ENCODE measurements at regions not wholly inside any gene's neighbourhood (a gene's known extent, or its start where the extent isn't known, plus 50 kb on each side); places are given as distances from the start of the nearest gene placed in this dataset.

DNA sequence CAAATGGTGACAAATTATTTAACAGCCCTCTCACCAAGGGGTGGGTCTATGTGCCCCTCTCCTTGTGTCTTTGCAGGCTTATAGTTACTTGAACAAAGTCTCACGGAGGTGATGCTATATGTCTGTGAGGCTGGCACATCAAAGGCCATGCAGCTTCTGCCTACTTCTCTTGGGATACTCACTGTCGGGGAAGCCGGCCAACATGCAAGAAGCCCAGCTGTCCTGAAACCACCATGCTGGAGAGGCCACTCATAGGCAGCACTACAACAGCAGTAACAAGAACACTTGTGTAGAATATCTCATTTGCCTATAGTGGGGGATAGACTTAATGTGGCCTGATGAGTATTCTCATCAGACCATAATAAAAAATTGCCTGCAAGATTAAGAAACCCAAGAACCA lies 233.7 kb upstream of the NCKAP5 start:
- TF ChIP-seq CREB5 (CRISPR knock-in tag; IDR thresholded peaks at IDR 0.05; ENCODE audit: low read depth) = no peak
- TF ChIP-seq, protein P1, sequence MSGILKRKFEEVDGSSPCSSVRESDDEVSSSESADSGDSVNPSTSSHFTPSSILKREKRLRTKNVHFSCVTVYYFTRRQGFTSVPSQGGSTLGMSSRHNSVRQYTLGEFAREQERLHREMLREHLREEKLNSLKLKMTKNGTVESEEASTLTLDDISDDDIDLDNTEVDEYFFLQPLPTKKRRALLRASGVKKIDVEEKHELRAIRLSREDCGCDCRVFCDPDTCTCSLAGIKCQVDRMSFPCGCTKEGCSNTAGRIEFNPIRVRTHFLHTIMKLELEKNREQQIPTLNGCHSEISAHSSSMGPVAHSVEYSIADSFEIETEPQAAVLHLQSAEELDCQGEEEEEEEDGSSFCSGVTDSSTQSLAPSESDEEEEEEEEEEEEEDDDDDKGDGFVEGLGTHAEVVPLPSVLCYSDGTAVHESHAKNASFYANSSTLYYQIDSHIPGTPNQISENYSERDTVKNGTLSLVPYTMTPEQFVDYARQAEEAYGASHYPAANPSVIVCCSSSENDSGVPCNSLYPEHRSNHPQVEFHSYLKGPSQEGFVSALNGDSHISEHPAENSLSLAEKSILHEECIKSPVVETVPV (CRISPR knock-in tag; IDR thresholded peaks at IDR 0.05) = no peak
- TF ChIP-seq SNAI2 (CRISPR knock-in tag; IDR thresholded peaks at IDR 0.05) = no peak
- no peak for TF ChIP-seq ZNF565 (CRISPR knock-in tag; conservative IDR thresholded peaks at IDR 0.05; ENCODE audit: low read depth)
- TF ChIP-seq TSHZ2 (CRISPR knock-in tag; IDR thresholded peaks at IDR 0.05) = no peak
- no peak for TF ChIP-seq GLIS3 (CRISPR knock-in tag; IDR thresholded peaks at IDR 0.05)
- TF ChIP-seq BACH2 (CRISPR knock-in tag; IDR thresholded peaks at IDR 0.05; ENCODE audit: borderline replicate concordance) = no peak
- no peak for TF ChIP-seq ZNF8 (CRISPR knock-in tag; IDR thresholded peaks at IDR 0.05)
- TF ChIP-seq ZFP30 (CRISPR knock-in tag; IDR thresholded peaks at IDR 0.05) = no peak
- TF ChIP-seq, protein P2, sequence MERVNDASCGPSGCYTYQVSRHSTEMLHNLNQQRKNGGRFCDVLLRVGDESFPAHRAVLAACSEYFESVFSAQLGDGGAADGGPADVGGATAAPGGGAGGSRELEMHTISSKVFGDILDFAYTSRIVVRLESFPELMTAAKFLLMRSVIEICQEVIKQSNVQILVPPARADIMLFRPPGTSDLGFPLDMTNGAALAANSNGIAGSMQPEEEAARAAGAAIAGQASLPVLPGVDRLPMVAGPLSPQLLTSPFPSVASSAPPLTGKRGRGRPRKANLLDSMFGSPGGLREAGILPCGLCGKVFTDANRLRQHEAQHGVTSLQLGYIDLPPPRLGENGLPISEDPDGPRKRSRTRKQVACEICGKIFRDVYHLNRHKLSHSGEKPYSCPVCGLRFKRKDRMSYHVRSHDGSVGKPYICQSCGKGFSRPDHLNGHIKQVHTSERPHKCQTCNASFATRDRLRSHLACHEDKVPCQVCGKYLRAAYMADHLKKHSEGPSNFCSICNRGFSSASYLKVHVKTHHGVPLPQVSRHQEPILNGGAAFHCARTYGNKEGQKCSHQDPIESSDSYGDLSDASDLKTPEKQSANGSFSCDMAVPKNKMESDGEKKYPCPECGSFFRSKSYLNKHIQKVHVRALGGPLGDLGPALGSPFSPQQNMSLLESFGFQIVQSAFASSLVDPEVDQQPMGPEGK (CRISPR knock-in tag; IDR thresholded peaks at IDR 0.05; ENCODE audit: borderline replicate concordance) = no peak
- TF ChIP-seq PPARA (CRISPR knock-in tag; IDR thresholded peaks at IDR 0.05; ENCODE audit: borderline replicate concordance) = no peak
- TF ChIP-seq, protein P3, sequence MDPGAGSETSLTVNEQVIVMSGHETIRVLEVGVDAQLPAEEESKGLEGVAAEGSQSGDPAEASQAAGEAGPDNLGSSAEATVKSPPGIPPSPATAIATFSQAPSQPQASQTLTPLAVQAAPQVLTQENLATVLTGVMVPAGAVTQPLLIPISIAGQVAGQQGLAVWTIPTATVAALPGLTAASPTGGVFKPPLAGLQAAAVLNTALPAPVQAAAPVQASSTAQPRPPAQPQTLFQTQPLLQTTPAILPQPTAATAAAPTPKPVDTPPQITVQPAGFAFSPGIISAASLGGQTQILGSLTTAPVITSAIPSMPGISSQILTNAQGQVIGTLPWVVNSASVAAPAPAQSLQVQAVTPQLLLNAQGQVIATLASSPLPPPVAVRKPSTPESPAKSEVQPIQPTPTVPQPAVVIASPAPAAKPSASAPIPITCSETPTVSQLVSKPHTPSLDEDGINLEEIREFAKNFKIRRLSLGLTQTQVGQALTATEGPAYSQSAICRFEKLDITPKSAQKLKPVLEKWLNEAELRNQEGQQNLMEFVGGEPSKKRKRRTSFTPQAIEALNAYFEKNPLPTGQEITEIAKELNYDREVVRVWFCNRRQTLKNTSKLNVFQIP (CRISPR knock-in tag; IDR thresholded peaks at IDR 0.05; ENCODE audit: borderline replicate concordance, low read depth) = no peak
- no peak for TF ChIP-seq ESRRG (CRISPR knock-in tag; IDR thresholded peaks at IDR 0.05)
- no peak for TF ChIP-seq ZC3H10 (CRISPR knock-in tag; IDR thresholded peaks at IDR 0.05)
- TF ChIP-seq ARNTL (CRISPR knock-in tag; IDR thresholded peaks at IDR 0.05; ENCODE audit: borderline replicate concordance, low read depth) = no peak
- no peak for TF ChIP-seq ISL1 (CRISPR knock-in tag; IDR thresholded peaks at IDR 0.05)
- TF ChIP-seq ZFP3 (CRISPR knock-in tag; IDR thresholded peaks at IDR 0.05) = no peak
- TF ChIP-seq OSR1 (CRISPR knock-in tag; IDR thresholded peaks at IDR 0.05) = no peak
- TF ChIP-seq CSDC2 (CRISPR knock-in tag; IDR thresholded peaks at IDR 0.05) = no peak
- no peak for TF ChIP-seq TCF4 (CRISPR knock-in tag; IDR thresholded peaks at IDR 0.05; ENCODE audit: borderline replicate concordance)
- ATAC-seq = no peak

DNA sequence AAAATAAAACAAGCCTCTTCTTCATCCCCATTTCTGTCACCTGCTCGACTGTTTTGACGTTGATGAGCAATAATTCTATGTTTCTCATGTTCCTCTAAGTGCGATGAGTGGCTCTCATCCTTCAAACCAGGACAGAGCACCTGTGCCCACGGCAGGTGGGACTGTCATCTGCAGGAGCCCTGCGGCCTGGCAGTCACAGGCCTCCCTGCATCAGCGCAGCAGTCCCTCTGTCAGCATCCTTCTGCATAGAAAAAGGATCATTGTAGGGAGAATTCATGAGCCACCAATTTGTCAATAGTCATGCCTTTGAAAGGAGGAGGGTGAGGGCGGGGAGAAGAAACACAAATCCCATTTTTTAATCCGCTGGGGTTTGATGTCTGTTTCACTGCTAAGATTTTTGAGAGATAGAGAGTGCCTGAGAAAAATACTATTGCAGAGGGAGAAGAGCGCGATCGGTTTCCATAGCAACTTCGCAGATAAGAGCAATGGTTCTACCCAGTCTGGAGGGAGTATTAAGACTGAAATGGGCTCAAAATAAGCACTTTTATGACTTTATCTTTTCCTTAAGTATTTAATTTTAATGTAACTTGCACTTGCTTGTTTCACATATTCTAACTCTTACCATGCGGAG lies 234.3 kb upstream of the NCKAP5 start:
- TF ChIP-seq ISL1 (CRISPR knock-in tag; IDR thresholded peaks at IDR 0.05) (no peak), CSDC2 (CRISPR knock-in tag; IDR thresholded peaks at IDR 0.05) (no peak), ARNTL (CRISPR knock-in tag; IDR thresholded peaks at IDR 0.05; ENCODE audit: borderline replicate concordance, low read depth) (no peak), BACH2 (CRISPR knock-in tag; IDR thresholded peaks at IDR 0.05; ENCODE audit: borderline replicate concordance) (no peak), SNAI2 (CRISPR knock-in tag; IDR thresholded peaks at IDR 0.05) (no peak)
- ATAC-seq = no peak

DNA sequence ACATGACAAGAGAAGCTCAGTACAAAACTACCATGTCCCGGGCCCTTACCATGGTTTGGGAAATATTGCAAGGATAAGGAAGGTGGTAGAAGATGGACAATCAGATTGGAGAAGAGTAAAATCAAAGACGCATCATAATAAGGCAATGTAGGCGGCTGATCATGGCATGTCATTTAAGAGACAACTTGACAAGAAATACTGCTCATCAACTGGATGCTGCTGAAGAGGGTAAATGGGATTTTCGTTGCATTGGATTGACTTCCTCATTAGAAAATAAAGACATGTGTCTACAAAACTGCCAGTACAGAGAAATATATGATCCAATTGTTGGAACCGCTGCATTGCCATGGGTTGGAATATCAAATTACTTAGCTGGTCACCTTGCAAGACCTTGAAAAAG lies 238.3 kb upstream of the NCKAP5 start:
- ATAC-seq = no peak
- TF ChIP-seq, protein P2 (CRISPR knock-in tag; IDR thresholded peaks at IDR 0.05; ENCODE audit: borderline replicate concordance) = no peak
- TF ChIP-seq ZC3H10 (CRISPR knock-in tag; IDR thresholded peaks at IDR 0.05) = no peak
- no peak for TF ChIP-seq PPARA (CRISPR knock-in tag; IDR thresholded peaks at IDR 0.05; ENCODE audit: borderline replicate concordance)
- TF ChIP-seq, protein P1 (CRISPR knock-in tag; IDR thresholded peaks at IDR 0.05) = no peak
- no peak for TF ChIP-seq BACH2 (CRISPR knock-in tag; IDR thresholded peaks at IDR 0.05; ENCODE audit: borderline replicate concordance)
- TF ChIP-seq ZNF70 (CRISPR knock-in tag; IDR thresholded peaks at IDR 0.05) = no peak
- TF ChIP-seq ARNTL (CRISPR knock-in tag; IDR thresholded peaks at IDR 0.05; ENCODE audit: borderline replicate concordance, low read depth) = no peak
- TF ChIP-seq, protein P3 (CRISPR knock-in tag; IDR thresholded peaks at IDR 0.05; ENCODE audit: borderline replicate concordance, low read depth) = no peak
- TF ChIP-seq CSDC2 (CRISPR knock-in tag; IDR thresholded peaks at IDR 0.05) = no peak
- no peak for TF ChIP-seq ZFP30 (CRISPR knock-in tag; IDR thresholded peaks at IDR 0.05)
- no peak for TF ChIP-seq GLIS3 (CRISPR knock-in tag; IDR thresholded peaks at IDR 0.05)
- no peak for TF ChIP-seq ZFP3 (CRISPR knock-in tag; IDR thresholded peaks at IDR 0.05)
- no peak for TF ChIP-seq TCF4 (CRISPR knock-in tag; IDR thresholded peaks at IDR 0.05; ENCODE audit: borderline replicate concordance)
- no peak for TF ChIP-seq ESRRG (CRISPR knock-in tag; IDR thresholded peaks at IDR 0.05)
- TF ChIP-seq SNAI2 (CRISPR knock-in tag; IDR thresholded peaks at IDR 0.05) = no peak

Data from SK-N-SH treated with all-trans-retinoic acid at 6 μM for 48 hours (cell line).